ENCODE measurements at regions not wholly inside any gene's neighbourhood (a gene's known extent, or its start where the extent isn't known, plus 50 kb on each side); places are given as distances from the start of the nearest gene placed in this dataset.

DNA sequence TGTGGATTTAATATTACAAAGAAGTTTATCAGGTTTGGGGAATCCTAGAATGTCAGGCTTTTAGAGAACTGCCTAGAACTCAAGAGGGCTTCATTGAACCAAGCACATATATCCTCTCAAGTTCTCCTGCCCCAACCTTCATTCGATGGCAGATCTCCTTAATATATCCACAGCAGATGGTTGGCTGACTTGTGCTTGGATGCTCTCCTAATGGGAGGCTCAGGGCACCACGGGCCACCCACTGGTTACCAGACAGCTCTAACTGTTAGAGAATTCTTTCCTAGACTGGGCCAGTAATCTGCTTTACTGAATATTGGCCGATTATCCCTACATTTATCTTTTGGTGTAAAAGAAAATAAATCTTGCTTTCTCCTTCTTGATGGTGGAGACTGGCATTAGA, 87.2 kb upstream of the ATP8B1 start:
- Histone ChIP-seq H3K4me1 (ENCODE audit: control insufficient read depth, insufficient read depth, low read length) (no peaks in the 10 kb centered on the region), H3K9me3 (ENCODE audit: control insufficient read depth, insufficient read depth, low read length) (peaks cover 8% of the 10 kb centered on the region), H2BK120ac (ENCODE audit: low read depth, low read length) (no peak overlapping the region), H3K27me3 (ENCODE audit: control insufficient read depth, insufficient read depth, low read length) (peaks cover 6% of the 10 kb centered on the region; the same call in 1 of the 2 replicates), H3K23ac (ENCODE audit: low read depth, low read length) (no peak overlapping the region), H3K4me3 (ENCODE audit: insufficient read depth, low read depth, low read length) (no peak overlapping the region), H4K8ac (ENCODE audit: low read depth in 2 of 2, low read length in 2 of 2) (no peak overlapping the region), H3K56ac (ENCODE audit: extremely low read depth, insufficient read depth, low read length) (no peak overlapping the region), H3K9ac (ENCODE audit: low read depth, low read length) (no peak overlapping the region), H3K4me2 (ENCODE audit: low read depth, low read length) (no peak overlapping the region), H2AFZ (replicated peaks; ENCODE audit: low read length, poor library complexity) (no peak overlapping the region), H2BK5ac (ENCODE audit: low read depth, low read length, poor library complexity, severe bottlenecking) (no peak overlapping the region), H4K91ac (ENCODE audit: insufficient read depth, low read depth, low read length) (no peak overlapping the region), H3K9me1 (ENCODE audit: insufficient read depth, low read length) (no peaks in the 10 kb centered on the region), H3K27ac (ENCODE audit: insufficient read depth, low read length) (no peak overlapping the region), H2BK15ac (ENCODE audit: low read depth, low read length) (no peak overlapping the region), H3K4ac (ENCODE audit: low read depth, low read length) (no peak overlapping the region), H2BK20ac (ENCODE audit: low read depth, low read length) (no peak overlapping the region), H2AK9ac (replicated peaks; ENCODE audit: low read depth, low read length, poor library complexity) (no peak overlapping the region), H3K79me1 (ENCODE audit: low read depth in 1 of 2, low read length in 2 of 2) (no peaks in the 10 kb centered on the region), H3K18ac (ENCODE audit: low read depth, low read length) (no peak overlapping the region), H3K36me3 (ENCODE audit: control insufficient read depth, insufficient read depth, low read length) (no peaks in the 10 kb centered on the region), H4K5ac (ENCODE audit: low read depth, low read length) (no peak overlapping the region), H3K14ac (replicated peaks; ENCODE audit: low read depth, low read length) (no peak overlapping the region), H2AK5ac (ENCODE audit: low read depth, low read length) (no peak overlapping the region), H4K20me1 (ENCODE audit: insufficient read depth, low read length) (no peaks in the 10 kb centered on the region)
- ChIA-PET POLR2A (ENCODE audit: unreplicated experiment) (no interaction called here), CTCF (no interaction called here)
- dilution Hi-C loops (cut with HindIII; ENCODE audit: low sequenced_read_pairs, unreplicated experiment) (no loop called here), in situ Hi-C loops (cut with MboI; ENCODE audit: low sequenced_read_pairs) (loop anchor here (25.0 kb wide), 1 partner anchor 597 kb away; no protein-coding TSS in a partner anchor), intact Hi-C loops (cut with micrococcal nuclease) (no loop called here)
- DNase-seq (no peak), ATAC-seq (ENCODE audit: low read depth) (no peak)
- WGBS, 2 experiments (ENCODE audit: extremely low coverage in 2 of 2, insufficient read length in 1 of 2), result no CpG with 5 or more reads among the region's 3 CpGs
- TF ChIP-seq CHD1 (IDR thresholded peaks at IDR 0.05; ENCODE audit: low read depth, low read length), result no peak
- TF ChIP-seq RAD21 (IDR thresholded peaks at IDR 0.05; ENCODE audit: low read length), result no peak
- TF ChIP-seq FOS (IDR thresholded peaks at IDR 0.05; ENCODE audit: low read depth, low read length), result no peak
- no peak for TF ChIP-seq CEBPB (IDR thresholded peaks at IDR 0.05; ENCODE audit: low read depth, low read length)
- TF ChIP-seq BHLHE40 (IDR thresholded peaks at IDR 0.05; ENCODE audit: low read depth, low read length), result no peak
- TF ChIP-seq, protein P1, sequence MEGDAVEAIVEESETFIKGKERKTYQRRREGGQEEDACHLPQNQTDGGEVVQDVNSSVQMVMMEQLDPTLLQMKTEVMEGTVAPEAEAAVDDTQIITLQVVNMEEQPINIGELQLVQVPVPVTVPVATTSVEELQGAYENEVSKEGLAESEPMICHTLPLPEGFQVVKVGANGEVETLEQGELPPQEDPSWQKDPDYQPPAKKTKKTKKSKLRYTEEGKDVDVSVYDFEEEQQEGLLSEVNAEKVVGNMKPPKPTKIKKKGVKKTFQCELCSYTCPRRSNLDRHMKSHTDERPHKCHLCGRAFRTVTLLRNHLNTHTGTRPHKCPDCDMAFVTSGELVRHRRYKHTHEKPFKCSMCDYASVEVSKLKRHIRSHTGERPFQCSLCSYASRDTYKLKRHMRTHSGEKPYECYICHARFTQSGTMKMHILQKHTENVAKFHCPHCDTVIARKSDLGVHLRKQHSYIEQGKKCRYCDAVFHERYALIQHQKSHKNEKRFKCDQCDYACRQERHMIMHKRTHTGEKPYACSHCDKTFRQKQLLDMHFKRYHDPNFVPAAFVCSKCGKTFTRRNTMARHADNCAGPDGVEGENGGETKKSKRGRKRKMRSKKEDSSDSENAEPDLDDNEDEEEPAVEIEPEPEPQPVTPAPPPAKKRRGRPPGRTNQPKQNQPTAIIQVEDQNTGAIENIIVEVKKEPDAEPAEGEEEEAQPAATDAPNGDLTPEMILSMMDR (conservative IDR thresholded peaks at IDR 0.05; ENCODE audit: low read depth, low read length), result no peak
- no peak for TF ChIP-seq MAZ (IDR thresholded peaks at IDR 0.05; ENCODE audit: borderline replicate concordance, low read depth, low read length)
- TF ChIP-seq, protein P2, sequence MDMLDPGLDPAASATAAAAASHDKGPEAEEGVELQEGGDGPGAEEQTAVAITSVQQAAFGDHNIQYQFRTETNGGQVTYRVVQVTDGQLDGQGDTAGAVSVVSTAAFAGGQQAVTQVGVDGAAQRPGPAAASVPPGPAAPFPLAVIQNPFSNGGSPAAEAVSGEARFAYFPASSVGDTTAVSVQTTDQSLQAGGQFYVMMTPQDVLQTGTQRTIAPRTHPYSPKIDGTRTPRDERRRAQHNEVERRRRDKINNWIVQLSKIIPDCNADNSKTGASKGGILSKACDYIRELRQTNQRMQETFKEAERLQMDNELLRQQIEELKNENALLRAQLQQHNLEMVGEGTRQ (IDR thresholded peaks at IDR 0.05; ENCODE audit: low read depth, low read length), result no peak
- no peak for TF ChIP-seq MXI1 (IDR thresholded peaks at IDR 0.05; ENCODE audit: borderline replicate concordance, low read depth, low read length)
- TF ChIP-seq MAFK (IDR thresholded peaks at IDR 0.05; ENCODE audit: low read depth, low read length), result no peak
- no peak for TF ChIP-seq RFX5 (IDR thresholded peaks at IDR 0.05; ENCODE audit: low read depth, low read length)
- TF ChIP-seq, protein P3, sequence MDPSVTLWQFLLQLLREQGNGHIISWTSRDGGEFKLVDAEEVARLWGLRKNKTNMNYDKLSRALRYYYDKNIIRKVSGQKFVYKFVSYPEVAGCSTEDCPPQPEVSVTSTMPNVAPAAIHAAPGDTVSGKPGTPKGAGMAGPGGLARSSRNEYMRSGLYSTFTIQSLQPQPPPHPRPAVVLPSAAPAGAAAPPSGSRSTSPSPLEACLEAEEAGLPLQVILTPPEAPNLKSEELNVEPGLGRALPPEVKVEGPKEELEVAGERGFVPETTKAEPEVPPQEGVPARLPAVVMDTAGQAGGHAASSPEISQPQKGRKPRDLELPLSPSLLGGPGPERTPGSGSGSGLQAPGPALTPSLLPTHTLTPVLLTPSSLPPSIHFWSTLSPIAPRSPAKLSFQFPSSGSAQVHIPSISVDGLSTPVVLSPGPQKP (IDR thresholded peaks at IDR 0.05; ENCODE audit: borderline replicate concordance, low read depth, low read length), result no peak
- no peak for TF ChIP-seq NFE2L2 (IDR thresholded peaks at IDR 0.05; ENCODE audit: low read depth, low read length)
- no TSS peak for BruUV-seq (replicated peaks)

Data from IMR-90 (cell line).